Esophagus muscularis mucosa (tissue), 4 donors: ENCODE measurements at regions not wholly inside any gene's neighbourhood (a gene's known extent, or its start where the extent isn't known, plus 50 kb on each side); places are given as distances from the start of the nearest gene placed in this dataset.
"Not testable (repeated sequence)": the region's sequence is repeated elsewhere in the genome, so short reads cannot be mapped to it uniquely, and the experiment has no call there.

Experiments
- DNase-seq: peaks from one replicate; pipeline ENCODE4 v3.0.0-alpha.2; 2017; ENCODE audit errors: extremely low spot score
- H3K27ac ChIP-seq, 4 donors: fragments of 200-600 bp; sonication (generic); replicated peaks in 1 of 4; 1 replicate in 3 of 4; 2 replicates in 1 of 4; pipeline ENCODE4 v1.5.1; 2016 to 2019; ENCODE audit warnings: mild to moderate bottlenecking in 1 of 4
- H3K27me3 ChIP-seq, 4 donors: fragments of 200-600 bp; sonication (generic); one replicate each; pipeline versions ENCODE4 v1.5.1 to v1.6.0; 2016 to 2019
- H3K36me3 ChIP-seq, 4 donors: fragments of 200-600 bp; sonication (generic); one replicate each; pipeline ENCODE4 v1.5.1; 2016 to 2019
- H3K4me1 ChIP-seq, 4 donors: fragments of 200-600 bp; sonication (generic); one replicate each; pipeline ENCODE4 v1.5.1; 2016 to 2019
- H3K4me3 ChIP-seq, 4 donors: fragments of 200-600 bp; sonication (generic); 1 replicate in 2 of 4; 2 replicates in 2 of 4; pipeline ENCODE4 v1.5.1; 2016 to 2019; ENCODE audit warnings: mild to moderate bottlenecking in 4 of 4, moderate library complexity in 1 of 4
- H3K9me3 ChIP-seq, 4 donors: fragments of 200-600 bp; sonication (generic); 1 replicate in 3 of 4; 2 replicates in 1 of 4; pipeline ENCODE4 v1.5.1; 2016 to 2019
- CTCF ChIP-seq, 3 experiments: fragments of 200-600 bp in 2 of 3; fragments of 450-650 bp in 1 of 3; sonication (generic) in 2 of 3; IDR thresholded peaks; one replicate each; pipeline ENCODE4 v1.5.1; 2017 to 2019; ENCODE audit warnings: antibody characterized with exemption in 3 of 3, mild to moderate bottlenecking in 2 of 3, moderate library complexity in 1 of 3
- EP300 ChIP-seq: sonication (generic); formaldehyde crosslinking; IDR thresholded peaks from one replicate; pipeline ENCODE4 v1.6.1; 2017; ENCODE audit warnings: antibody characterized with exemption
- POLR2A ChIP-seq: fragments of 450-650 bp; IDR thresholded peaks from one replicate; pipeline ENCODE4 v1.6.1; 2017; ENCODE audit warnings: antibody characterized with exemption, moderate library complexity, mild to moderate bottlenecking, low read depth
- POLR2AphosphoS5 ChIP-seq, 2 donors: sonication (generic); formaldehyde crosslinking; IDR thresholded peaks; one replicate each; pipeline ENCODE4 v1.6.1; 2017; ENCODE audit warnings: antibody characterized with exemption in 2 of 2
- WGBS: methylation state at CpG from one replicate; pipeline ENCODE4 v1.1.5; 2018; 5-methylcytosine and 5-hydroxymethylcytosine counted together
- intact Hi-C: fragments of 100-400 bp; cut with DNase I; formaldehyde crosslinking; loops from one replicate; pipeline ENCODE4 v1.15.1; 2023

DNA sequence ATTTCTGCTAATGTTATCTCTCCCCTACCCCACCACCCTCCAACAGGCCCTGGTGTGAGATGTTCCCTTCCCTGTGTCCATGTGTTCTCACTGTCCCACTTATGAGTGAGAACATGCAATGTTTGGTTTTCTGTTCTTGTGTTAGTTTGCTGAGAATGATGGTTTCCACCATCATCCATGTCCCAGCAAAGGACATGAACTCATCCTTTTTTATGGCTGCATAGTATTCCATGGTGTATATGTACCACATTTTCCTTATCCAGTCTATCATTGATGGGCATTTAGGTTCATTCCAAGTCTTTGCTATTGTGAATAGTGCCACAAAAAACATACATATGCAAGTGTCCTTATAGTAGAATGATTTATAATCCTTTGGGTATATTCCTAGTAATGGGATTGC is 104.5 kb downstream of the ZNF33B start:
- Histone ChIP-seq H3K36me3 (peaks cover 3 to 19% (median 13%) of the 10 kb centered on the region in 4 donors), H3K9me3 (peaks cover 0 to 64% (median 55%) of the 10 kb centered on the region in 4 donors)
- DNase-seq, intact Hi-C loops, H3K4me1 ChIP-seq, H3K27me3 ChIP-seq, H3K27ac ChIP-seq, H3K4me3 ChIP-seq: not testable (repeated sequence)

DNA sequence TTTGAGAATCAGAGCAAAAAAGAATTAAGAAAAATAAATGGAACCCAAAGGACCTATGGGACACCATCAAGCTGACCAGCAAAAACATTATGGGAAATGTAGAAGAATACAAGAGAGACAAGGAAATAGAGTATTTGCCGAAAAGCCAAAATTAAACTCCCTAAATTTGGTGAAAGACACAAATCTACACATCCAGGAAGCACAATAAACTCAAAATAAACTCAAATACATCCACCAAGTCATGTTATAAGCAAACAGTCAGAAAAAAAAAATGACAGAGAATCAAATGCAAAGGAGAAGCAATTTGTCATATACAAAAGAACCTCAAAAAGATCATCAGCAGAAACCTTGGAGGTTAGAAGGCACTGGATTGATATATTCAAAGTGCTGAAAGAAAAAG is 105.4 kb downstream of the ZNF33B start:
- TF ChIP-seq POLR2AphosphoS5 (IDR thresholded peaks at IDR 0.05) (no peak), POLR2A (no peak)
- 100% methylated on average over 1 of the region's 1 CpG for WGBS
- peaks cover 0 to 59% (median 52%) of the 10 kb centered on the region in 4 donors for H3K9me3 ChIP-seq

GRCh38 chr10:42523098-42523497 is 115.3 kb downstream of the ZNF33B start:
- H3K9me3 ChIP-seq: peaks cover 26 to 92% (median 82%) of the 10 kb centered on the region in 4 donors
- no peaks in the 10 kb centered on the region for H3K27me3 ChIP-seq
- no peak overlapping the region for H3K27ac ChIP-seq
- 92% methylated on average over 2 of the region's 2 CpGs for whole genome bisulfite sequencing
- peaks cover 43 to 64% (median 59%) of the 10 kb centered on the region in 4 donors for H3K36me3 ChIP-seq
- DNase-seq: no peak
- no peak for TF ChIP-seq CTCF (IDR thresholded peaks at IDR 0.05)
- no peaks in the 10 kb centered on the region for H3K4me1 ChIP-seq
- intact Hi-C loops: no loop called here
- no peak overlapping the region for H3K4me3 ChIP-seq

More for the DNA sequence above, 105.4 kb downstream of the ZNF33B start:
- no peaks in the 10 kb centered on the region for H3K4me1 ChIP-seq
- DNase-seq: no peak
- H3K36me3 ChIP-seq: peaks cover 0 to 14% (median 5%) of the 10 kb centered on the region in 4 donors
- intact Hi-C loops: no loop called here
- no peak overlapping the region for H3K27ac ChIP-seq
- H3K27me3 ChIP-seq: no peaks in the 10 kb centered on the region
- H3K4me3 ChIP-seq: no peak overlapping the region

- TF ChIP-seq POLR2A (no peak), CTCF (IDR thresholded peaks at IDR 0.05) (no peak), POLR2AphosphoS5 (IDR thresholded peaks at IDR 0.05) (no peak)
- peaks cover 26 to 100% (median 100%) of the 10 kb centered on the region in 4 donors for H3K9me3 ChIP-seq
- 96% methylated on average over 5 of the region's 5 CpGs for WGBS
These were observed 118.5 kb downstream of the ZNF33B start for GRCh38 chr10:42519761-42520460.

GRCh38 chr10:42519079-42519478 is 119.3 kb downstream of the ZNF33B start:
- TF ChIP-seq POLR2A (no peak), CTCF (IDR thresholded peaks at IDR 0.05) (no peak), EP300 (no peak), POLR2AphosphoS5 (IDR thresholded peaks at IDR 0.05) (no peak)
- Histone ChIP-seq H3K27ac (no peak overlapping the region), H3K27me3 (no peaks in the 10 kb centered on the region), H3K4me1 (no peaks in the 10 kb centered on the region), H3K9me3 (peaks cover 28 to 100% (median 100%) of the 10 kb centered on the region in 4 donors), H3K4me3 (no peak overlapping the region), H3K36me3 (peaks cover 40 to 45% (median 42%) of the 10 kb centered on the region in 4 donors)
- no peak for DNase-seq
- intact Hi-C loops: no loop called here
- 94% methylated on average over 2 of the region's 2 CpGs for WGBS

More at GRCh38 chr10:42519761-42520460, 118.5 kb downstream of the ZNF33B start:
- Histone ChIP-seq H3K27ac (no peak overlapping the region), H3K27me3 (no peaks in the 10 kb centered on the region), H3K36me3 (peaks cover 43 to 53% (median 50%) of the 10 kb centered on the region in 4 donors), H3K4me1 (no peaks in the 10 kb centered on the region), H3K4me3 (no peak overlapping the region)
- DNase-seq: no peak
- intact Hi-C loops: no loop called here

GRCh38 chr10:42513921-42514320 is 124.4 kb downstream of the ZNF33B start:
- TF ChIP-seq POLR2A (no peak), CTCF (IDR thresholded peaks at IDR 0.05) (no peak), EP300 (no peak), POLR2AphosphoS5 (IDR thresholded peaks at IDR 0.05) (no peak)
- intact Hi-C loops: no loop called here
- DNase-seq: no peak
- Histone ChIP-seq H3K27me3 (no peaks in the 10 kb centered on the region), H3K4me3 (no peak overlapping the region), H3K36me3 (no peaks in the 10 kb centered on the region), H3K4me1 (no peaks in the 10 kb centered on the region), H3K9me3 (peaks cover 6 to 100% (median 93%) of the 10 kb centered on the region in 4 donors), H3K27ac (no peak overlapping the region)
- 91% methylated on average over 3 of the region's 3 CpGs for WGBS
